ENCODE measurements at regions not wholly inside any gene's neighbourhood (a gene's known extent, or its start where the extent isn't known, plus 50 kb on each side); places are given as distances from the start of the nearest gene placed in this dataset.
"Not testable (repeated sequence)": the region's sequence is repeated elsewhere in the genome, so short reads cannot be mapped to it uniquely, and the experiment has no call there.

DNA sequence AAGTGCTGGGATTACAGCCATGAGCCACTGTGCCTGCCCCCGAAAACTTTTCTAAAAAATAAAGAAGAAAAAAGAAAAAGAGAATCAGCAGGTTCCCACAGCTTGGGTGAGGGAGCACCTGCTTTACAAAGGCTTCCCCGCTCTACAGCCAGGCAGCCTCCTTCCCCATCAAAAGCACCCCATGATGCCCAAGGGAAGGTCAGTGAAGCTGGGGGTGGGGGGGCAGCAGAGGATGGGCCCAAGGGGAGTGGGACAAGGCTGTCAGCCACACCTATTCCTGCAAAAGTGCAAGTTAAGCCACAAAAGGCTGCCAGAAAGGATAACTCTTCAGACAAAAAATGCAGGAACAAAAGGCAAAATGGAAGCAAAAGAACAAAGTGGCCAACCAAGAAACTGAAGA lies 72.5 kb downstream of the FAM50B start:
- no peak for DNase-seq

DNA sequence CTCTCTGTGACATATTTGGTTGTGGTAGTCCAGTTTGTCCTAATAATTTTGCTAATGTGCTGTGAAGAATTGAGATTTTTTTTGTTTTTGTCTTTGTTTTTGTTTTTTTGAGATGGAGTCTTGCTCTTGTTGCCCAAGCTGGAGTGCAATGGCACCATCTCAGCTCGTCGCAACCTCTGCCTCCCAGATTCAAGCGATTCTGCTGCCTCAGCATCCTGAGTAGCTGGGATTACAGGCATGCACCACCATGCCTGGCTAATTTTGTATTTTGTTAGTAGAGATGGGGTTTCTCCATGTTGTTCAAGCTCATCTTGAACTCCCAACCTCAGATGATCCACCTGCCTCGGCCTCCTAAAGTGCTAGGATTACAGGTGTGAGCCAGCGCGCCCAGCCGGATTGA lies 73.4 kb downstream of the FAM50B start:
- DNase-seq = not testable (repeated sequence)

DNA sequence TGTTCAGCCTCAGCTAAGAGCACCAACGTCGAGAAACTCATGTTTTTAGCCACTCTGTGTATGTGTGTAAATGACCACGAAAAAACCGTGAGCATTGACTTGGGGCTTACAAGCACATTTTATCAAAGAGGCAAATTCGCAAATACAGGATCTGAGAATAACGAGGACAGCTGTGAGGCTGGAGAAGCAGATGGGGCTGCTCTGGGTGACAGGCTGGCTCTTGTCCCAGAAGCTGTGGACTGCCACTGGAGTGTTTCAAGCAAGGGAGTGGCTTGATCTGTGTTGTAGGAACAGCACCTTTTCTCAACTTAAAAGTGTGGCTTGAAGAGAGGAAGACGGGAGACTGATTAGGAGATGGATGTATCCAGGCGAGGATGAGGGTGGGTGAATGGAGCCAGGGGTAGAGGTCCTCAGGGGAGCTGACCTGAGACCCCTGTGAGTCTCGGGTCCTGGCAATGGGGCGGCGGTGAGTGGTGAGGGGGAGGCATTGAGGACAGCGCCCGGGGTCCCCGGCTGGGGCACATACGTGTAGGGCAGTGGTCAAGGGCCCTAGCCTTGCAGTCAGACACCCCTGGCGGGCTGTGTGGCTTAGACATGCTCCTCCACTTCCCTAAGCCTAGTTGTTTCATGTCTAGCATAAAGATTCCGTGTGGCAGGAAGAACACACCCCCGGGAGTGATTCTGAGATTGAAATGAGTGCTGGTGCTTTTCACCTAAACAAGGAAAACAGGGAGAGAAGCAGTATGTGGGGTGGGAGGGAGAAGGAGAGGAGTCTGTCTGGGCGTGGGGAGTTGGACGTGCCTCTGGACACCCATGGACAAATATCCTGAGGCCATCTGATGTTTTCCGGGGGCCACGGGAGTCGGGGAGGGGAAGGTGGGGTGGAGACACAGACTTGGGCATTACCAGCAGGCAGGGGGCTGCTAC lies 76.3 kb downstream of the FAM50B start:
- DNase-seq = not testable (repeated sequence)

DNA sequence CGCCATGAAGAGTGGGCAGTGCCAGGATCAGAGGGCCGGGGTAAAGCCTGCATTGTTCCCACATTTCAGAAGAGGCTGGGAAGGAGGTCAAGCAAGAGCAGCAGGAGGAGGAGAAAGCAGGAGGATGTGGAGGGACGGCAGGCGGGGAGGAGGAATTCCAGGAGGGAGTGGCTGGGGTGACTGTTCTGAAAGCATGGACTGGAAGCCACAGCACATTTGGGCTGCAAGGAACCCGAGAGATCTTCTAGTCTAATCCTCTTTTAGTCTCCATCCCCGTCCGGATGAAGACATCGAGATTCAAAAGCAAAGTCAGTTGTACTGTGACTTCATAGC lies 76.9 kb downstream of the FAM50B start:
- DNase-seq = peak; percentile 58

DNA sequence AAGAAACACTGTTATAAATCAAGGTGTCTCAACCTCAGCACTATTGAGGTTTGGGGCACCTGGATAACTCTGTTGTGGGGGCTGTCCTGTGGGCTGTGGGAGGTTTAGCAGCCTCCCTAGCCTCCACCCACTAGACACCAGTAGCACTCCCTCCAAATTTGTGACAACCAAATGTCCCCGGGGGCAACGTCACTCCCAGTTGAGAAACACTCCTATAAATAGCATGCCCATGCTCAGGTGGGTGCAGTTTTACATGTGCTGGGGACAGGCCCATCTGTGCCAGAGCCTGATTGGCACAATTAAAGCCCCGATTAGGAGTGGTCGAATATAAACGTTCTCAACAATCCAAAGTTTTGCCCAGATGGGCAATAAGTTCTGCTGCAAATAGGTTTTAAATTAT lies 78.9 kb downstream of the FAM50B start:
- no peak for DNase-seq

DNA sequence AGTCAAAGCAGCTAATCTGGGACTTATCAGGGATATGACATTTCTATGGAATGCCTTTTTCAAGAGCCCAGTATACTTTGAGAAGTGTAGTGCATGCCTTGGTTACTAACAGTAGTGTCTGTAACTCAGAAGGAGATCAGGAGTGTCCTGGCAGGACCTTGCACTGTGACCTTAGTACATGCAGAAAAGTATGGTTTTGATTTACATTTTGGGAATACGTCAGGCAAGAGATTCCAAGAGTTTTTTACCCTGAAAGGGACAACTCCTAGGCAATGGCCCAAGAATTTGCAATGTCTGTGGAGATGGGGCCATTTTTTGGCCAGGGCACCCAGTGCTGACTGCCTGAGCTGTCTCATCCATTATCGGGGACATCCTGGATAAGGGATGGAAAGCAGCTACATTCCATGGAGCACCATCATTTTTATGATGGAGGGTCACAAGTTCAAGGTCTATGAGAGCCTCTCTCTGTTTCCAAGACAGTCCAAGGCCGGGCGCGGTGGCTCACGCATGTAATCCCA lies 80.2 kb downstream of the FAM50B start:
- DNase-seq = peak; percentile 90

DNA sequence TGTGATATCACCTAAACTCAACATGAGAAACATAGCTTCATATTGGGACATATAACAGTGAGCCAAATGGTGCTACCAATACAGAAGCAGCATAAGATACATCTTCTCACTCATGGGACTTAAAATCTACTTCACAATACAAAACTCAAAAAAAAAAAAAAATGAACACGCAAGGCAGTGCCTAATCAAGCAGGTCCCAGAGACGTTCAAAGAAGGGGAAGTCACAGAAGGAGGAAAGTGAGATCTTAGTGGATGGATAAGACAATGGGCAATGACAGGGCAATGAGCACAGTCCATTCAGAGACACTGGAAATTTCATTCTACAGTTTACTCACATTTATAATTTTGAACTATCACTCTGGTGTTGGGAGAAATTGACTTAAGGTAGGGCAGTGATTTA lies 88.3 kb downstream of the FAM50B start:
- no peak for DNase-seq

DNA sequence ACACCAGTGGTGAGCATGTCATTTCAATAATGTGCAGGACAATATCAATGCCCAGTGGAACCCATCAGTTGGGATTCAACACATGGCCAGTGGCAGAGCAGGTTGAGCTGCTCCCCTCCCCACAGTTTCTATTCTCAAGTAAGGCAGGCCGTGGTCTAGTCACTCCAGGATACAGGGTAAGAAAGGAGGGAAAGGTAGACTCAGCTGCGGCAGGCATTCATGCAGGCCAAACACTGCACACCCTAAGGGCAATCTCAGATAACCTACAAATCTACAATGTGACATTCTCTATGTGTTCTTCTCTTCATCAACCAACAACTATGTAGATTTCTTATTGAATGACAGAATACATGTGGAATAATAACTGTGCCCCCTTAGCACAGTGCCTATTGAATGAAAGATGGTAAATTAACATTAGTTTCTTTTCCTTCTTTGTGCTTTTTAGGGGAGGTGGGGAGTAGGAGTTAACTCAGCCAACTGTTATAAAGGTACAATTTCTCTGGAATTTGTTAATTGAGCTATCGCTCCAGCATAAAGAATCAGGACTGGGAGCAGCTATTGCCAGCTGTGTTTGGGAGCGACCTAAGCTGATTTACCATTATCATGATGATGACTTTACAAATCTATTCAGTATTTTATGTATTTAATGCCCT lies 89.7 kb downstream of the FAM50B start:
- no peak for DNase-seq

DNA sequence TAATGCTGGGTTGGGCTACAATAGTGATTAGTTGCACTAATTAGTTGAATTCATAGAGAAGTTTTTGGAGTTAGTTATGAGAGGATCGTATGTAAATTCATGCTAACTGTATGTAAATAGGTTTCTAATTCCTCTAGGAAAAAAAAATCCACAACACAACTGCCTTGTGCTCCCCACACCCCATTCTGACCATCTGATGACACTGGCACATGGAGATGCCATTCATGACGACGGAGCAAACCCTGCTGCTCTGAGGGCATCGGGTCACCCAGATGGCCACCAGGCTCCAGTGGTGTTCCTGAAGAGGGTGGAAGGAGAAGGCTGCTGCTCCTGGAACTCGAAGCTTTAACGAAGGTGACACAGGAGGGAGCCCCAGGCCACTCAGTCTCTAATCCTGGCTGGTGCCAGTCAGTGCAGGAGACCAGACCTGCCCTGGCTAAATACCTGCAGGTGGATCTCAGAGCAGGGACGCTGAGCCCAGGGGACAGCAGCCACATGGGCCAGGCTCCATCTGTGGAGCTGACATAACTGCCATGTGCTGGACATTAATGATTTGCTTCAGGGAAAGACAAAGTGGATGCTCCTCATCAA lies 90.3 kb downstream of the FAM50B start:
- DNase-seq = no peak

DNA sequence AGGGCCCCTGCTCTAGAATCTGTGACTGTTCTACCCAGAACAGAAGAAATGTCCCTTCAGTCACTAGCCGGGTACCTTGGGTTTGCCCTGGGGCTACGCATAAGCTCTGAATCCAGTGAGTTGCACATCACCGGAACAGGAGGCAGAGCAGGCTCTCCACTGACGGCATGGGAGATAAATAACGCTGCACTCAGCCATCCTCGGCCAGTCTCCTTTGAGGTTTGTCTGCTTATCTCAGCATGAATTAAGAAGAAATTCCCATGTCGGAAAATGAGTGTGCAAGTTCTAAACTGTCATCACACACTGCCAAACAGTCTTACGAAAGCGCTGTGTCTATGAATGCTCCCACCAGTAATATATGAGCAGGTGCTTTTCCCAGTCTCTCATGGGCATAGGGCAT lies 90.8 kb downstream of the FAM50B start:
- no peak for DNase-seq

DNA sequence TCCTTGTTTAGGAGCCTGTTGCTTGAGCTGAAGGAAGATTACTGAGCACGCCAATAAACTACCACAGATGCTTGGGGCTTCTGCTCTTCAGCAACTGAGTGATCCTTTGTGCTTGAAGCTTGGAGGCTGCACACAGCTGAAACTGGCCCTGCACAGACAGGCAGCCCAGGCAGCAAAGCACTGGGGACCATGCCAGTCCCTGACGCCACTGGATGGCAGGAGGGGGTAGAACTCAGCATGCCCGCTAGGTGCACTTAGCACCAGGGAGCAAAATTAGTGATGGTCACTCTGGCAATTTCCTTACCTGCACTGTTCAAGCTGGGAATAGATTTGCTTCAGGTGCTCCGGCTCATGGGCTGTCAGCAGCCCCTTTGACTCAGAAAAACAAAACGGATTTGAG lies 91.5 kb downstream of the FAM50B start:
- no peak for DNase-seq

DNA sequence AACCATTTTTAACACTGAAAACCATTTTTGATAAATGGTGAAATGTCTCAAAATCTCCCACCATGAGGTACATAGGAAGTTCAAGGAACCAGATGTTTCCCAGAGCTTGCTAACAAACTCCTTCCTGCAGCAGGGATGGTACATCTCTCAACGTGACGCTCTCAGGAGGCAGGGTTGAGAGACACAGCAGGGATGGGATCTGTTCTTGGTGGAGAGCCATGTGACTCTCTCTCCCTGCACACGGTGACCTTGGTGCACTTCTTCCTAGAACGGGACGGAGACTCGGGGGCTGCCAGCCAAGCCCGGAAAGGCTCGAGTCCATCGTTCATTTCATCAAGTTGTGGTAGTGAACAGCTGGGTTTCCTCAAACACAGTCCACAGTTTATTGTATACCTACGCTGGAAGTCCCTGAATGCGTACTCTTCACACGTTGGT lies 94.2 kb downstream of the FAM50B start:
- DNase-seq = no peak

DNA sequence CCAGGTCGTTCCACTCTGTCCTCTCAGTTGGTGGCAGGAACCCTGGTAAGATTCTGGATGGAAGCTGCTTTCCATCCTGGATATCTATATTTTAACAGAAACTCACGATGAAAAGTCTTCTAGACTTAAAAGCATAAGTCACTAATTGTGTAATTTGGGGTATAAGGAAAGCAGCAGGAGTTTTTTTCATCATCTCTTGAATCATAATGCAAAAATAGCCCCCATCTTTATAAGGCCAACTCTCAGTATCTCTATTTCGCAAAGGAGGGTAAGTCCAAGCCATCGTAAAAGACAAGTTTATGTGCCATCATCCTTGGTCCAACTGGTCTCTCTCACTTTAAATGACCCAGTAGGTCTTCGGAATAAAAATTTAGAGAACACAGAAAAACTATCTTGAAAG lies 95.1 kb downstream of the FAM50B start:
- DNase-seq = no peak

DNA sequence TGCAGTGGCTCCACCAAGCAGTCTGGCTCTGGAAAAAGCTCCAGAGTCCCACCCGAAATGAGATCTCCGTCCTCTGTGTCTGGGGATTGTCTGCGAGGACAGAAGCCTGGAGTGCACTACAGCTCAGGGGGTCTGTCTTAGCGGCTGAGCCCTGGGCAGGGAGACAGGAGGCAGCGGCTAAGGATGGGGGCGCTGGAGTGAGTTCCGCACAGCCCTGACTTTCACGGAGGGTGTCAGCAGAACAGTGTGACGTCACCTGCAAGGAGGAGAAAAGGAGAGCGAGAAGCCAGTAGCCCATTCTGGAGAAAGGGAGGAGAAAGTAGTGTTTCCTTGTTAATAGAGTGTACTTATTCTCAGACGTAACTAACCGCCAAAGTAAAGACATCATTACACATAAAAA lies 97.6 kb downstream of the FAM50B start:
- DNase-seq = no peak

DNA sequence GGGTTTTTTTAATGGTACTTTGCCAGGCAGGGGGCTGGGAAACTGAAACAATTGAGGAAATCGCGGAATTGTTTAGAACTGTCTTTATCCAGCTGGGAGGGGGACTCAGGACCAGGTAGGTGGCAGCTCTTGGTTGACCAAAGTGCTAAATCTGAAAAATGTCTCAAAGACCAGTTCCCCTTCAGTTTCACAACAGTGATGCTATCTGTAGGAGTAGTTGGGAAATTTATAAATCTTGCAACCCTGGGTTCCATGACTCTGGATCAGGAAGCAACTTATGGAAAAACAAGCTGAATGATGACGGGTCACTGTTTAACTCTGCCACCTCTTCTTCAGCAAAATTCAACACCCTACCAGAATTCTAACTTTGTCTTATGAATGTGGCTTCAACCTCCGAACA lies 99.7 kb downstream of the FAM50B start:
- DNase-seq = no peak

DNA sequence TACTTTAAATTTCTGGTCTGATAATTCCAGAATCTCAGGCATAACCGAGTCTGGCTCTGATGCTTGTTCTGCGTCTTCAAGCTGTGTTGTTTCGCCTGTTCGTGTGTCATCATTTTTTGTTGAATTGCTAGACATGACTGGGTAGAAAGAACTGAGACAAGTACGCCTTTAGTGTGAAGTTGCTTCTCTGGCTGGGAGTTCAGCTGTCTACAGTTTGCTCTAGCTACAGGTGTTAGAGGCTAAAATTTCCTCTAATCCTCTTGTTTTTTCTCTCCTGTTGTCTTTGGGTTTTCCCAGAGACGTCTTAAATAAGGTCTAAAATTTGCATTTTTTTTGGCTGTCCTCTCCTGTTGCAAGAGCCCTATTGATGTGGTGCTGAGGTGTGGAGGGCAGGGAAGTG lies 100.3 kb downstream of the FAM50B start:
- DNase-seq = no peak

DNA sequence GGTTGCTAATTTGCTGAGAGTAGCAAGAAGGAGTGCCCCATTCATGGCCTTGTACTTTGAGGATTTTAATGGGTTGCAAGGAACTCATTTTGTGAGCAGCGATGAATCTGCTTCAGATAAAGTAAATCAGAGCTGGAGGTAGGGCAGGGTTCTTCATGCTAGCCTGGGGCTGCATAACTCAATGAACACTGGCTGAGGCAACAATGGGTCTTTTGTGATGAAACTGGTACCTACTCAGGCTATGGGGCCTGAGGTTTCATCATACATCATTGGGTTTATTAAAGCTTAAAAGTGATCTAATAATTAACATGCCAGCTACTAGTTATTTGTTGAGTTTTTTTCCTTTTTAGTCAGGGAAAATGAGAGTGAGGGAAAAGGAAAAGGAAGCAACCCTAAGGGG lies 106.9 kb downstream of the FAM50B start:
- DNase-seq = no peak

DNA sequence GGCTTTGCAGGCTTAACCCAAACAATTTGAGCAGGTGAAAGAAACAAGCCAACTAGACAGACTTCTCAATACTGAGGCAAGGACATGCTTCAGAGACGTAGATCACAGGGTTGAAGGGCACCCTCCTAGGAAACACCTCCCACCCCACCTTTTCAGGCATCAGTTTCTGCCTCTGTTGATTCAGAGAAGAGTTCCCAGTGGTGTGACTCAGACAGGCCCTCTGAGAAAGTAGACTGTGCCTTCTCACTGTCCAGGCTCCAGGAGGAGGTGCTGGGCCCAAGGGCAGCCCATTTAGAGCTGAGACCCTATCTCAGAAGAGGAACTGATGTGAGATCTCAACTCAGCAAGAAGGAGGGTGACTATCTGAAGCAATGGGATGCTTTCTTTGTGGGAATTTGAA lies 108.1 kb downstream of the FAM50B start:
- no peak for DNase-seq

DNA sequence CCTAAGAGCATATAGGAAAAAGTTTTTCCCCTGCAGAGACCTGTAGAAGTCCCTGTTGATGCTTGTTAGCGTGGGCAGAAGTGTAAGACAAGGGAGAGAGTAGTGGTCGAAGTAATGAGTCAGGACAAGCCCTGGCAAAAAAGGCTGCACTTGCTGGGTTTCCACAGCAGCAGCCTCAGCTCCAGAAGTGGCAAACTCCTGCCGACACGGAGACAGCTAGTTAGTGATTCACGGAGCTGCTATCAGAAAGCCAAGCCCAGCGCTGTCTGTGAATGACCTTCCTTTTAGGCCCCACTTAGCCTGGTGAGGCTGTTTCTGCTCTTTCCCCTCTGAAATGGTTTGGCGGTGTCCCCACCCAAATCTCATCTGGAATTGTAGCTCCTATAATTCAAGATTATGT lies 109.1 kb downstream of the FAM50B start:
- DNase-seq = no peak

DNA sequence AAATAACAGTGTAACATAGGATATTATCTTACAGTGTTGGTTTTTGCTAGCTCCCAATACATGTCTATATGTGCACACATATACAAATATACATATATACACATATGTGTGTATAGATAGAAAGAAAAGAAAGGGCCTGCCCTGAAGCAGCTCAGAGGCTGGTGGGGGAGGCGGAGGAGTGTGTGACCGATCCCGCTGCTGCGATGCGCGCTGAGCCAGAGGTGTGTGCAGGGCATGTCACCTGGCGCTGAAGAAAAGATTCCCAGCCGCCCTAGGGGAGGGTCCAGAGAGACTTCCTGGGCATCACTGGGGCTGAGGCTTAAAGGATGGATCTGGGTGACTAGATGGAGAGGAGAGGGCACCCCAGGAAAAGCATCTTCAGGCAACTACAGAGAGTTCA lies 110.2 kb downstream of the FAM50B start:
- no peak for DNase-seq

DNA sequence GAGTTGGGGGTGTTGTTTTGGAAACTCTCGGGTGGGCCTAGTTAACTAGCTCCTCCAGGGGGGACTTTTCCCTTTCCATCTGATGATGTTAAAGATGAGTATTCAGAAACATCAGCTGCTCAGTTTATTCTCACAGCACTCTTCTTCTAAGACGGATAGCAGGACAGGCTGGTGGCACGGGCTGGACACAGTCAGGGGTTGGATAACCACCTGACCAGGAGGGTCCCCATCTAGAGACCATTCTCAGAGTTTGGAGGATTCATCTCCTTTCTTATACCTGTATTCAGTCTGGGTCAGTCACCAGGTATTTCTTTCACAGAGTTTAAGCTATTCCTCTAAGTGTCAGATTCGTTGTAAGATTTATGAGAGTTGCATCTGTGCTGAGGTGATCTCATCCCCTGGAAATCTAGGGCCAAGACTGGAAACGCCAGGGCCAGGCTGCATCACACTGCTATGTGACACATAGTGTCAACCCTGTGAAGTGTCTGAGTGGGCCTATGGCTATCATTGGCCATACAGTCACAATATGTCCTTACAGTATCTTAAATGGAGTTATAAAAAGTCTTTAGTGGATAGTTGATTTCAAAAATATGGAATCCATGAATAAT lies 111.7 kb downstream of the FAM50B start:
- DNase-seq = peak; percentile 27

DNA sequence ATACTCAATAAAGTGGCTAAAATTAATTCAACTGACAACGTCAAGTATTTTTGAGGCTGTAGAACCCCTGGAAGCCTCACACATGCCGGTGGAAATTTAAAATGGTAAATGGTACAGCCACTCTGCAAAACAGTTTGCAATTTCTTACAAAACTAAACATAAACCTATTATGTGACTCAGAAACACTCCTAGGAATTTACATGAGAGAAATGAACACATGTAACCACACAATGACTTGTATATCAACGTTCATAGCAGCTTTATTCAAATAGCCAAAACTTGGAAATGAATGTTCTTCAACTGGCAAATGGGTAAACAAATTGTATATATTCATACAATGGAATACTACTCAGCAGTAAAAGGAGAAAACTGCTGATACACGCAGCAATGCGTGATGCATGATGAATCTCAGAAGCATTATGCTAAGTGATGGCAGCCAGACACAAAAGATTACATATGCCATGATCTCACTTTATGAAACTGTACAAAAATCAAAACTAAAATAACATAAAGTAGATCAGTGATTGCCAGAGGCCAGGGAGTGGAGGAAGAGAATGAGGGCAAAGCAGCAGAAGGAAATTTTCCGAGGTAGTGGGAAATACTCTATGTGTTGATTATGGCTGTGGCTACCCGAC lies 112.5 kb downstream of the FAM50B start:
- DNase-seq = peak; percentile 24

Measured in fibroblast of skin of scalp (primary cell).